ENCODE measurements at regions not wholly inside any gene's neighbourhood (a gene's known extent, or its start where the extent isn't known, plus 50 kb on each side); places are given as distances from the start of the nearest gene placed in this dataset.
A peak's percentile ranks its signal among the peaks of the same experiment; 100 is the strongest.

- DNase-seq: peak; percentile 7
These were observed 114.7 kb upstream of the AHR start for GRCh38 chr7:17183630-17184328.

- DNase-seq: no peak
These were observed 113.4 kb upstream of the AHR start for GRCh38 chr7:17184805-17185689.

- DNase-seq: no peak
These were observed 112.8 kb upstream of the AHR start for GRCh38 chr7:17185690-17186070.

- DNase-seq: no peak
These were observed 111.5 kb upstream of the AHR start for GRCh38 chr7:17186745-17187530.

- DNase-seq: no peak
These were observed 103.8 kb upstream of the AHR start for GRCh38 chr7:17194656-17195055.

- DNase-seq: no peak
These were observed 102.9 kb upstream of the AHR start for GRCh38 chr7:17195576-17195975.

- DNase-seq: no peak
These were observed 92.5 kb upstream of the AHR start for GRCh38 chr7:17205910-17206309.

- no peak for DNase-seq
These were observed 92.0 kb upstream of the AHR start for GRCh38 chr7:17206349-17206905.

- DNase-seq: no peak
These were observed 91.2 kb upstream of the AHR start for GRCh38 chr7:17207220-17207619.

- no peak for DNase-seq
These were observed 89.4 kb upstream of the AHR start for GRCh38 chr7:17209101-17209500.

- no peak for DNase-seq
These were observed 87.1 kb upstream of the AHR start for GRCh38 chr7:17211307-17211836.

- no peak for DNase-seq
These were observed 86.3 kb upstream of the AHR start for GRCh38 chr7:17212188-17212587.

GRCh38 chr7:17227766-17228490 is 70.5 kb upstream of the AHR start:
- DNase-seq: no peak

GRCh38 chr7:17229228-17229627 is 69.2 kb upstream of the AHR start:
- DNase-seq: no peak

- DNase-seq: no peak
These were observed 68.2 kb upstream of the AHR start for GRCh38 chr7:17230099-17230807.

- DNase-seq: no peak
These were observed 64.8 kb upstream of the AHR start for GRCh38 chr7:17233603-17234002.

- DNase-seq: no peak
These were observed 64.4 kb upstream of the AHR start for GRCh38 chr7:17234030-17234397.

GRCh38 chr7:17234398-17235031 is 63.9 kb upstream of the AHR start:
- no peak for DNase-seq

- DNase-seq: no peak
These were observed 62.3 kb upstream of the AHR start for GRCh38 chr7:17236171-17236570.

GRCh38 chr7:17236603-17237002 is 61.8 kb upstream of the AHR start:
- no peak for DNase-seq

- no peak for DNase-seq
These were observed 59.4 kb upstream of the AHR start for GRCh38 chr7:17239046-17239445.

Data from NCI-H1092 treated with DMSO at 0.1 percent for 48 hours (cell line).